HCT116 (cell line): ENCODE measurements at regions not wholly inside any gene's neighbourhood (a gene's known extent, or its start where the extent isn't known, plus 50 kb on each side); places are given as distances from the start of the nearest gene placed in this dataset.
A peak's percentile ranks its signal among the peaks of the same experiment; 100 is the strongest.

Experiments
- ATAC-seq: fragments of 200-7000 bp; cut with Tn5 transposase; 2 replicates; pipeline ENCODE4 v1.9.1; 2020; ENCODE audit warnings: mild to moderate bottlenecking, moderate library complexity
- BruUV-seq: library from RNA; stranded (reverse); fragments of 400-500 nt; replicated peaks from 2 replicates; lab custom pipeline; 2021; lab: Mats Ljungman, UMichigan
- CTCF ChIA-PET: fragments of 300-600 bp; sonication (Branson Sonifier 250); formaldehyde crosslinking; loops from one replicate; lab custom pipeline; 2021; ENCODE audit warnings: antibody characterized with exemption; lab: Charles Lee
- POLR2A ChIA-PET: fragments of 300-600, 350-600 bp; sonication (Branson Sonifier 250); formaldehyde crosslinking; loops from one replicate; lab custom pipeline; 2021; ENCODE audit warnings: antibody characterized with exemption; lab: Charles Lee
- RAD21 ChIA-PET, 2 experiments: fragments of 300-600 bp; sonication (Branson Sonifier 250); formaldehyde crosslinking; loops; one replicate each; lab custom pipeline; 2023; ENCODE audit warnings: low total read pairs in 2 of 2; ENCODE audit not compliant: uncharacterized antibody in 2 of 2, unreplicated experiment in 2 of 2, low non-redundant PET in 1 of 2; lab: Charles Lee
- DNase-seq: peaks from one replicate; pipeline ENCODE4 v3.0.0-alpha.2; 2010; ENCODE audit warnings: low read depth, low spot score
- H2AFZ ChIP-seq: fragments of 200-600 bp; shearing (Covaris generic), sonication (generic); 2 replicates; pipeline ENCODE4 v1.6.1; 2017; ENCODE audit warnings: low read depth, mixed run types, mixed read lengths, antibody characterized with exemption, low read length; ENCODE audit not compliant: poor library complexity, severe bottlenecking
- H3K27ac ChIP-seq: 2 replicates; pipeline ENCODE4 v1.5.1; 2012; ENCODE audit warnings: low read depth, low read length
- H3K27me3 ChIP-seq: fragments of 200-600 bp; sonication (generic); 2 replicates; pipeline ENCODE4 v1.6.1; 2016; ENCODE audit warnings: mixed run types, low read length, mixed read lengths; ENCODE audit not compliant: insufficient read depth
- H3K36me3 ChIP-seq, 2 experiments: fragments of 200-500 bp in 1 of 2; fragments of 200-600 bp in 1 of 2; sonication (Bioruptor generic) in 1 of 2; sonication (generic) in 1 of 2; 2 replicates each; pipeline versions ENCODE4 v1.5.1 to v1.6.1; 2014 to 2016; ENCODE audit warnings: low read length in 2 of 2, inconsistent platforms in 1 of 2, mixed read lengths in 1 of 2, mixed run types in 1 of 2; ENCODE audit not compliant: insufficient read depth in 2 of 2, control insufficient read depth in 1 of 2
- H3K4me1 ChIP-seq, 2 experiments: fragments of 200-600 bp in 1 of 2; sonication (generic) in 1 of 2; 2 replicates each; pipeline versions ENCODE4 v1.5.1 to v1.6.1; 2012 to 2017; ENCODE audit warnings: low read length in 2 of 2, inconsistent platforms in 1 of 2, mild to moderate bottlenecking in 1 of 2, mixed read lengths in 1 of 2, mixed run types in 1 of 2, moderate library complexity in 1 of 2; ENCODE audit not compliant: insufficient read depth in 2 of 2, control insufficient read depth in 1 of 2
- H3K4me2 ChIP-seq: fragments of 200-600 bp; sonication (generic); 2 replicates; pipeline ENCODE4 v1.6.1; 2017; ENCODE audit warnings: mixed run types, low read length, mixed read lengths
- H3K4me3 ChIP-seq, 2 experiments: fragments of 200-600 bp in 1 of 2; sonication (generic) in 1 of 2; replicated peaks in 1 of 2; 2 replicates each; pipeline ENCODE4 v1.5.1; 2011 to 2016; ENCODE audit warnings: low read length in 2 of 2, control low read depth in 1 of 2, low read depth in 1 of 2, mild to moderate bottlenecking in 1 of 2, mixed read lengths in 1 of 2, mixed run types in 1 of 2
- H3K79me2 ChIP-seq: fragments of 200-600 bp; sonication (generic); 2 replicates; pipeline ENCODE4 v1.6.1; 2017; ENCODE audit warnings: mild to moderate bottlenecking, mixed run types, low read length, moderate library complexity, mixed read lengths; ENCODE audit not compliant: insufficient read depth
- H3K9ac ChIP-seq: fragments of 200-600 bp; sonication (generic); 2 replicates; pipeline ENCODE4 v1.6.1; 2016; ENCODE audit warnings: low read length, mixed read lengths
- H3K9me2 ChIP-seq: fragments of 200-600 bp; sonication (generic), shearing (Covaris generic); 2 replicates; pipeline ENCODE4 v1.6.1; 2017; ENCODE audit warnings: mixed run types, mild to moderate bottlenecking, moderate library complexity; ENCODE audit not compliant: insufficient read depth
- H3K9me3 ChIP-seq, 2 experiments: fragments of 200-500 bp in 1 of 2; fragments of 200-600 bp in 1 of 2; sonication (Bioruptor generic) in 1 of 2; sonication (generic) in 1 of 2; 2 replicates each; pipeline ENCODE4 v1.6.1; 2014 to 2017; ENCODE audit warnings: low read length in 2 of 2, mixed read lengths in 2 of 2, inconsistent platforms in 1 of 2, low read depth in 1 of 2, mild to moderate bottlenecking in 1 of 2, mixed run types in 1 of 2, moderate library complexity in 1 of 2; ENCODE audit not compliant: control insufficient read depth in 1 of 2, insufficient read depth in 1 of 2
- H4K20me1 ChIP-seq: fragments of 200-600 bp; sonication (generic), shearing (Covaris generic); 2 replicates; pipeline ENCODE4 v1.6.1; 2017; ENCODE audit warnings: mixed run types, mild to moderate bottlenecking, moderate library complexity; ENCODE audit not compliant: insufficient read depth
- CBX3 ChIP-seq: IDR thresholded peaks from 2 replicates; pipeline ENCODE4 v1.6.1; 2012; ENCODE audit warnings: low read depth
- CTCF ChIP-seq, 3 experiments: fragments of 200-600 bp in 1 of 3; sonication (generic) in 1 of 3; IDR thresholded peaks in 2 of 3; conservative IDR thresholded peaks in 1 of 3; 2 replicates each; pipeline ENCODE4 v1.5.1; 2012 to 2017; ENCODE audit warnings: low read depth in 2 of 3, low read length in 2 of 3, antibody characterized with exemption in 1 of 3, borderline replicate concordance in 1 of 3, control low read depth in 1 of 3, mild to moderate bottlenecking in 1 of 3, mixed read lengths in 1 of 3, mixed run types in 1 of 3, moderate library complexity in 1 of 3; ENCODE audit not compliant: insufficient read depth in 1 of 3
- ELF1 ChIP-seq: IDR thresholded peaks from 2 replicates; pipeline ENCODE4 v1.6.1; 2012; ENCODE audit warnings: low read depth, borderline replicate concordance
- EZH2 ChIP-seq: fragments of 200-600 bp; sonication (generic); IDR thresholded peaks from 2 replicates; pipeline ENCODE4 v1.6.1; 2017; ENCODE audit warnings: antibody characterized with exemption, mixed run types
- JUND ChIP-seq: IDR thresholded peaks from 2 replicates; pipeline ENCODE4 v1.6.1; 2012
- SIN3A ChIP-seq: IDR thresholded peaks from 2 replicates; pipeline ENCODE4 v1.6.1; 2012; ENCODE audit warnings: low read depth
- ZFX ChIP-seq: fragments of 450-650 bp; IDR thresholded peaks from 2 replicates; pipeline ENCODE4 v1.6.1; 2017
- ZNF274 ChIP-seq: fragments of 200-500 bp; sonication (Bioruptor generic); IDR thresholded peaks from 2 replicates; pipeline ENCODE4 v1.6.1; 2014; ENCODE audit warnings: mild to moderate bottlenecking, low read depth, low read length, inconsistent platforms
- intact Hi-C: fragments of 100-400 bp; cut with micrococcal nuclease; formaldehyde crosslinking; loops from 2 replicates; pipeline ENCODE4 v1.10.0; 2022

DNA sequence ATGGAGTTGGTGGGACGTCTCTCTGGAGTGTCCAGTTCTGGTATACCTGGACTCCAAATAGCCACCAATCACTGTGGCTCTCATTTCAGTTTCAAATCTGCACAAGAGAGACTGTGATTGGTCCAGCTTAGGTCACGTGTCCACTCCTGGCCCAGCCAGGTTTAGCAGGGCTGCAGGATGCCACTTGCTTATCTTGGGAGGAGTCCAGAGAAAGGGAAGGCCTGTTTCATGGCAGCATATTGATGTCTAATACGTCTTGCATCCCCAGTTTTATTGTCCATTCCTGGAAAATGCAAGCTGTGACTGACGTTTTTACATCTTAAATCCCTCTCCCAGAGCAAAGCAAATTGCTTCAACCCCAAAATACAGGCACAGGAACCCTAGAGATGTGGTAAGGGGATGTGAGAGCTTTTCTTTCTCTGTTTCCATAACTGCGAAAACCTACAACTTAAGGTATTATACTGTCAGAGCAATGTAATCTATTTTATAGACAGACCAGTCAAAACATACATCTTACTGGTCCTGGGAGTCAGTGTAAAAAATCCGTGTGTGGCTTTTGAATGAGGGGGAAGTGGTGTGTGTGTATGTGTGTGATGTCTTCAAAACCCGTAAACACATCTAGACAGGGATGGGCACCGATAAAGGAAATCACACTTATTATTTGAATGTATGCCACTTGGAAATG is 274.4 kb downstream of the TLE3 start:
- Histone ChIP-seq H3K4me2 (peak overlapping the region; percentile 17; the same call in 1 of the 2 replicates), H2AFZ (no peak overlapping the region), H3K4me3 (no peak overlapping the region), H3K79me2 (no peaks in the 10 kb centered on the region), H4K20me1 (no peaks in the 10 kb centered on the region), H3K27me3 (peaks cover 7% of the 10 kb centered on the region; the same call in 1 of the 2 replicates), H3K4me1 (peaks cover 4 to 10% of the 10 kb centered on the region in 2 experiments; a peak in 2 of 4 replicates), H3K27ac (no peak overlapping the region), H3K36me3 (no peaks in the 10 kb centered on the region), H3K9me3 (no peaks in the 10 kb centered on the region), H3K9ac (no peak overlapping the region), H3K9me2 (no peaks in the 10 kb centered on the region)
- intact Hi-C loops, result no loop called here
- ChIA-PET POLR2A (no interaction called here), CTCF (no interaction called here), RAD21 (no interaction called here)
- no TSS peak for BruUV-seq
- TF ChIP-seq ELF1 (no peak), CBX3 (no peak), ZNF274 (no peak), SIN3A (no peak), JUND (no peak), ZFX (no peak), EZH2 (no peak), CTCF (IDR thresholded peaks at IDR 0.05 in 2 of 3, conservative IDR thresholded peaks at IDR 0.05 in 1 of 3; ENCODE audit: borderline replicate concordance in 1 of 3, insufficient read depth in 1 of 3, low read depth in 2 of 3, low read length in 2 of 3) (no peak)
- peak; percentile 42 for DNase-seq
- ATAC-seq, result peak; percentile 93
